Upper lobe of left lung (tissue), 6 donors: ENCODE measurements at regions not wholly inside any gene's neighbourhood (a gene's known extent, or its start where the extent isn't known, plus 50 kb on each side); places are given as distances from the start of the nearest gene placed in this dataset.
A peak's percentile ranks its signal among the peaks of the same experiment; 100 is the strongest.

ENCODE experiments used
- ATAC-seq, 2 donors: fragments of 200-7000 bp; cut with Tn5 transposase; one replicate each; pipeline ENCODE4 v1.9.1; 2022; ENCODE audit warnings: mild to moderate bottlenecking in 2 of 2, moderate library complexity in 2 of 2; ENCODE audit not compliant: low FRiP score in 2 of 2
- DNase-seq, 2 donors: peaks; one replicate each; pipeline ENCODE4 v3.0.0-alpha.2; 2019 to 2020
- H3K27ac ChIP-seq, 4 donors: fragments of 200-600 bp; sonication (generic); one replicate each; pipeline ENCODE4 v1.5.1; 2016 to 2019
- H3K27me3 ChIP-seq, 4 donors: fragments of 200-600 bp; sonication (generic); one replicate each; pipeline ENCODE4 v1.5.1; 2017 to 2019
- H3K36me3 ChIP-seq, 4 donors: fragments of 200-600 bp; sonication (generic); one replicate each; pipeline ENCODE4 v1.5.1; 2016 to 2019
- H3K4me1 ChIP-seq, 4 donors: fragments of 200-600 bp; sonication (generic); one replicate each; pipeline ENCODE4 v1.5.1; 2018 to 2019
- H3K4me3 ChIP-seq, 4 donors: fragments of 200-600 bp; sonication (generic); one replicate each; pipeline ENCODE4 v1.5.1; 2017 to 2019; ENCODE audit warnings: mild to moderate bottlenecking in 2 of 4, moderate library complexity in 1 of 4
- H3K9me3 ChIP-seq, 4 donors: fragments of 200-600 bp; sonication (generic); one replicate each; pipeline ENCODE4 v1.5.1; 2018 to 2019
- EP300 ChIP-seq, 4 donors: sonication (generic); formaldehyde crosslinking; IDR thresholded peaks; one replicate each; pipeline ENCODE4 v1.5.1; 2017; ENCODE audit warnings: antibody characterized with exemption in 4 of 4, control low read depth in 2 of 4
- POLR2A ChIP-seq, 4 donors: fragments of 450-650 bp; IDR thresholded peaks; one replicate each; pipeline ENCODE4 v1.5.1; 2016 to 2017; ENCODE audit warnings: antibody characterized with exemption in 4 of 4, mild to moderate bottlenecking in 2 of 4
- POLR2AphosphoS5 ChIP-seq, 2 donors: sonication (generic); formaldehyde crosslinking; IDR thresholded peaks; one replicate each; pipeline ENCODE4 v1.5.1; 2017; ENCODE audit warnings: antibody characterized with exemption in 2 of 2
- WGBS, 2 donors: methylation state at CpG; one replicate each; pipeline ENCODE4 v1.1.5; 2017 to 2018; 5-methylcytosine and 5-hydroxymethylcytosine counted together
- TF ChIP-seq, protein P1 (sequence below), 6 experiments: fragments of 450-650 bp in 4 of 6; fragments of 200-600 bp in 2 of 6; sonication (generic) in 2 of 6; IDR thresholded peaks; one replicate each; pipeline ENCODE4 v1.5.1; 2016 to 2019; ENCODE audit warnings: antibody characterized with exemption in 6 of 6
- donor health status: DM: no; HTN: no; CAD: no; lungs with moderate emphysema.
- donor health status: DM: no; HTN: yes; CAD: no; lungs with severe emphysema.

DNA sequence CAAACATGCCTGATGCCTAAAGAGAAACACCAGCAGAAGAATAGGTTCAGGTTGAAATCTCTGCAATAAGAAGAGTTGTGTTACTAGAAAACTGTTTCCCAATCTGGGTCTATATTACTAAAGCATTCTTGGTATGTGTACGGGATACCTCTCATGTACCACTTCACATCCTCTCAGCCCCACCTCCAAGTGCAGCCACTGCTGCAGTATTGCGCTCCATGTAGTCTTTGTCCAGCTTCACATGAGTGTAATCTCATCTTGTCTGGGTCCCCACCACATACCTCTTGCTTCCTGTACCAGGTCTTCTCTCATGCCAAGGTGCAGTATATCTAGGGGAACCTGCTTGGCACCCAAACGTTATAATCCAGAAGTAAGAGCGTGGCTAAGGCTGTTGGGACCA is 187.5 kb upstream of the EEA1 start:
- 73 to 75% methylated on average over 4 of the region's 4 CpGs for WGBS, 2 donors
- Histone ChIP-seq H3K27me3 (no peaks in the 10 kb centered on the region), H3K4me3 (no peak overlapping the region), H3K9me3 (no peaks in the 10 kb centered on the region), H3K36me3 (no peaks in the 10 kb centered on the region), H3K4me1 (peaks cover 0 to 14% (median 6%) of the 10 kb centered on the region in 4 donors), H3K27ac (no peak overlapping the region)
- DNase-seq (peak in 1 of 2 donors; percentile 64), ATAC-seq (peak; percentile 44 to 85)
- TF ChIP-seq, protein P1, sequence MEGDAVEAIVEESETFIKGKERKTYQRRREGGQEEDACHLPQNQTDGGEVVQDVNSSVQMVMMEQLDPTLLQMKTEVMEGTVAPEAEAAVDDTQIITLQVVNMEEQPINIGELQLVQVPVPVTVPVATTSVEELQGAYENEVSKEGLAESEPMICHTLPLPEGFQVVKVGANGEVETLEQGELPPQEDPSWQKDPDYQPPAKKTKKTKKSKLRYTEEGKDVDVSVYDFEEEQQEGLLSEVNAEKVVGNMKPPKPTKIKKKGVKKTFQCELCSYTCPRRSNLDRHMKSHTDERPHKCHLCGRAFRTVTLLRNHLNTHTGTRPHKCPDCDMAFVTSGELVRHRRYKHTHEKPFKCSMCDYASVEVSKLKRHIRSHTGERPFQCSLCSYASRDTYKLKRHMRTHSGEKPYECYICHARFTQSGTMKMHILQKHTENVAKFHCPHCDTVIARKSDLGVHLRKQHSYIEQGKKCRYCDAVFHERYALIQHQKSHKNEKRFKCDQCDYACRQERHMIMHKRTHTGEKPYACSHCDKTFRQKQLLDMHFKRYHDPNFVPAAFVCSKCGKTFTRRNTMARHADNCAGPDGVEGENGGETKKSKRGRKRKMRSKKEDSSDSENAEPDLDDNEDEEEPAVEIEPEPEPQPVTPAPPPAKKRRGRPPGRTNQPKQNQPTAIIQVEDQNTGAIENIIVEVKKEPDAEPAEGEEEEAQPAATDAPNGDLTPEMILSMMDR (IDR thresholded peaks at IDR 0.05): no peak
- no peak for TF ChIP-seq POLR2AphosphoS5 (IDR thresholded peaks at IDR 0.05)
- no peak for TF ChIP-seq EP300 (IDR thresholded peaks at IDR 0.05)
- no peak for TF ChIP-seq POLR2A (IDR thresholded peaks at IDR 0.05)

DNA sequence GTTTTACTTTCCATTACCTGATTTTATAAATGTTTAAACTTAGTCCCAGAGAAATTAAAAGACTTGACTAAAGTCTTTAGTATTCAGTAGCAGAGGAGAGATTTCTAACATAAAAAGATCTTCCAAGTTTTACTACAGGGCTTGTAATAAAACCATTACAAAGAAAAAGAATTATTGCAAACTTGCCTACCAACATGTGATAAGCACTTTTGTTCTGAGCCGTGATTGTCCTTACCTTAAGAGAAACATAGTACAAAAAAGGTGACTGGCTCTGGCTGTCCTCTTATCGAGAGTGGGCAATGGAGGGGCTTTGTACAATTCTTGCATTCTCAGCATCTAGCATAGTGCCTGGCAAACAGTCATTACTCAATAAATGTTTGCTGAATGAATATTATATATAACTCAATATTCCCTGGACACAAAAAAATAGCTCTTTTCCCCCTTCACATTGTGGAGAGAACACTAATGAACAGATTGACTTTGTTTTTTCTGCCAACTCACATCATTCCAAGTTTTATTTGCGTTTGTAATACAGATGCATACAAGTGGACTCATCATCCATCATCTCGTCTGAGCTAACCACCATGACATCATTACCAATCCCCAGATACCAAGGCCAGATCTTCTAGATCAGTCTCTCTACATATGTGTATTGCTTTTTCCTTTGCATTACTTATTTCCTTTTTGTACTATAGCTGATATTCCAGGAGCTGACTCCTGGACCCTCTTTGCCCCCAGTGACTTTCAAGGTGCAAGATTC is 192.8 kb upstream of the EEA1 start:
- H3K4me3 ChIP-seq: no peak overlapping the region
- 67 to 71% methylated on average over 4 of the region's 4 CpGs for WGBS, 2 donors

DNA sequence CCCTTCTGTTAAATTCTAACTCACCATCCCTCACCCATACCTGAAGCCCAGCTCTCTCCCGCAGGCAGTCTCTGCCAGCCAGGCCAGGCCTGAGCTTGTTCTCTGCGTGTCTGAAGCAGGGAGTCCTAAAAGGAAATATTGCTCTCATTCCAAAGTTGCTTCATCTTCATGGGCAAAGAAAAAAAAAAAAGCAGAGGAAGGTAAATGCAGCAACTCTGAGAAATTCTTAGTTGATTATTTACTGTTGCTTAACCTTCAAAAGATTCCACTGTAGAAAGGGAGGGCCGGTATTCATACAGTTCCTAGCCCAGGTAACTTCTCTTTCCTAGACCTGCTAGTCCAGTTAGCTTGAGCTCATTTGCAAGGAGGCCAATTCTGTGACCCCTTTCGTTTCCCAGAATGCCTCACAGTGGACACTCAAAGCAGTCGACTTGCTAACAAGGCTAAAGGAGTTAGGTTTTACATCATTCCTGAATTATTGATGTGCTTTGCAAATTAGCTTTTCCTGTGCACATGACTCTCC is 193.5 kb upstream of the EEA1 start:
- no peaks in the 10 kb centered on the region for H3K27me3 ChIP-seq
- 39 to 51% methylated on average over 5 of the region's 5 CpGs for WGBS, 2 donors
- peaks cover 6 to 23% (median 12%) of the 10 kb centered on the region in 4 donors for H3K4me1 ChIP-seq
- no peaks in the 10 kb centered on the region for H3K36me3 ChIP-seq
- peak in 1 of 2 donors; percentile 67 for DNase-seq
- peak; percentile 56 to 90 for ATAC-seq
- H3K9me3 ChIP-seq: no peaks in the 10 kb centered on the region
- peak overlapping the region; percentile 37 to 66 (median 51) for H3K27ac ChIP-seq
- no peak overlapping the region for H3K4me3 ChIP-seq
- TF ChIP-seq POLR2AphosphoS5 (IDR thresholded peaks at IDR 0.05) (no peak), EP300 (IDR thresholded peaks at IDR 0.05) (peak in 1 of 4 donors; percentile 40)
- TF ChIP-seq, protein P1 (IDR thresholded peaks at IDR 0.05): no peak

More for the DNA sequence above, 192.8 kb upstream of the EEA1 start:
- H3K27ac ChIP-seq: peak overlapping the region; percentile 37 to 66 (median 51)
- H3K4me1 ChIP-seq: peaks cover 0 to 15% (median 8%) of the 10 kb centered on the region in 4 donors
- H3K36me3 ChIP-seq: no peaks in the 10 kb centered on the region
- no peaks in the 10 kb centered on the region for H3K9me3 ChIP-seq
- DNase-seq (no peak), ATAC-seq (peak in 1 of 2 donors; percentile 31)
- H3K27me3 ChIP-seq: no peaks in the 10 kb centered on the region
- no peak for TF ChIP-seq EP300 (IDR thresholded peaks at IDR 0.05)
- TF ChIP-seq, protein P1 (IDR thresholded peaks at IDR 0.05): no peak
- TF ChIP-seq POLR2AphosphoS5 (IDR thresholded peaks at IDR 0.05): no peak
- no peak for TF ChIP-seq POLR2A (IDR thresholded peaks at IDR 0.05)

DNA sequence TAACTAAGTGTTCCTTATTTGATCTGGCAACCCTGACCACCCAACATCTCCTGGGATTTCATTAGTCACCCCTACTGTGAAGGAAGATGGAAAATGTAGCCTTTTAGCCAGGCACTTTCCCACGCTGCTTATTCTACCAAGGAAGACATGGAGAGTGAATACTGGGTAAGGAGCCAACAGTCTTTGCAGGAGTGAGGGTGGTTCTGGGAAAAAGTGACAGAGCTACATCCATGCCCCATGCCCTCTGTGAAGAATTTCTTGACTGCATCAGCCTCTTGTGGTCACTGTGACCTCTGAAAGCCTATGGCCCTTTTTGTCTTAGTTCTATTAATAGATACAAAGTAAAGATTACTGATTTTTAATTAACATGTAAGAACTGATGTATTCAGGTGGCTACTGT is 196.0 kb upstream of the EEA1 start:
- H3K4me1 ChIP-seq: peaks cover 7 to 32% (median 18%) of the 10 kb centered on the region in 4 donors
- no peaks in the 10 kb centered on the region for H3K9me3 ChIP-seq
- H3K36me3 ChIP-seq: no peaks in the 10 kb centered on the region
- DNase-seq (no peak), ATAC-seq (no peak)
- no peaks in the 10 kb centered on the region for H3K27me3 ChIP-seq
- H3K27ac ChIP-seq: no peak overlapping the region
- H3K4me3 ChIP-seq: no peak overlapping the region
- 93 to 100% methylated on average over 1 of the region's 1 CpG for WGBS, 2 donors
- TF ChIP-seq EP300 (IDR thresholded peaks at IDR 0.05): no peak
- TF ChIP-seq, protein P1 (IDR thresholded peaks at IDR 0.05): no peak
- no peak for TF ChIP-seq POLR2A (IDR thresholded peaks at IDR 0.05)
- TF ChIP-seq POLR2AphosphoS5 (IDR thresholded peaks at IDR 0.05): no peak
